HG02678 (cell line): ENCODE measurements at regions not wholly inside any gene's neighbourhood (a gene's known extent, or its start where the extent isn't known, plus 50 kb on each side); places are given as distances from the start of the nearest gene placed in this dataset.

ENCODE experiments used
- ATAC-seq: cut with Tn5 transposase; IDR thresholded peaks from one replicate; pipeline ENCODE4 v1.9.1; 2021; ENCODE audit warnings: mild to moderate bottlenecking, moderate library complexity; ENCODE audit not compliant: unreplicated experiment

GRCh38 chr4:110953191-110953590 is 330.3 kb upstream of the PITX2 start:
- no peak for ATAC-seq

DNA sequence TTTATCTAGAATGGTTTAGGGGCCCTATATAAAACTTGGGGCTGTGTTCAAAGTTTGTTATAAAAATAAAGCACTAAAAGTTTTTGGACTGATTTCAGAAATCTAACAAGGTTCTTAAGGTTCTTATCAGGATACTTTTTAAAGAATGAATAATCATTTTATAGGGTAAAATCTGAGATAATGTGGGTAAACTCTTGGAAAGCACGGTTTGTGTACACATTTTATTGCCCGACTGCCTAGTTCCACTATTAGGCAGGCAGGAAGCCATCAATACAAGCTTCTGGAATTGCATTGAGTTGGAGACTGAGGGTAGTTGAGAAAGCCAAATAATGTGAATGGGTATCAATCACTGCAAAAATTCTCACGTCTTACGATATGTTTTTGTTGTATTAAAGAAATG is 331.0 kb upstream of the PITX2 start:
- ATAC-seq, result no peak

- no peak for ATAC-seq
Observed at GRCh38 chr4:110955748-110956147, 332.9 kb upstream of the PITX2 start.

GRCh38 chr4:110959041-110959643 is 336.3 kb upstream of the PITX2 start:
- ATAC-seq, result no peak

DNA sequence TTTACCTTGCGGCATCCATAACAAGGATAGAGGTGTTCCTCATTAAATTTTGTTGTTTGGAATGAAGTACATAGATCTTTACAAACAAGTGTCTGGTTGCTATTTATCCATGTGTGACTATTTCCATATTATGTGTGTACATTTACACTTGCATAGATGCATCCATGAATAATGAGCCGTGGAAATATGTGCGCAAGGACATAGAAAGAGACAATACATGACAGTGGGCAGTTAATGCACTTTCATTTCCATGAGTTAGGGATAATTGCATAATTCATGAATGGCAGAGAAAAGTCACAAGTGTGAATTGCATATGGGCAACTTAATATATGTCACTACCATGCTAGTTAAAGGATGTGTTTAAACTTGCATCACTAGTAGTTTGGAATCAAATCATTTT is 338.2 kb upstream of the PITX2 start:
- no peak for ATAC-seq

DNA sequence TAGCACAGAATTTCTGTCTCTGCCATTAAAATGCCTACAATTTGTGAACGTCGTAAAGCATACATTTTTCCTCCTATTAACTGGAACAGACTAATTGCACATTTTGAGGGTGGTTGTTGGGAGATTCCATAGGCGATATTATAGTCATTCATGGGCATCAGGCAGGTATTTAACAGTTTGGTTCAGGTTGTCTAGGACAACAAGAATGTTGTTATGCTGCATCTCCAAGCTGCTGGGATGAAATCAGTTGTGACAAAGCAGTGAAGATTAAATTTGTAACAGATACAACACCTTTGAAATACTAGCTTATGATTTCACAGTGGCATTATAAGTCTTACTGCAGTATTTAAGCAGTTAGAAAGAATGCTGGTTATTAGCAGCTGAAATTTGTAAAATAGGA is 339.7 kb upstream of the PITX2 start:
- no peak for ATAC-seq

- no peak for ATAC-seq
Observed at GRCh38 chr4:110963662-110964280, 340.9 kb upstream of the PITX2 start.

GRCh38 chr4:110967936-110968335 is 345.1 kb upstream of the PITX2 start:
- ATAC-seq, result no peak

- ATAC-seq, result peak; percentile 64
Observed at GRCh38 chr4:110970642-110971041, 347.8 kb upstream of the PITX2 start.

DNA sequence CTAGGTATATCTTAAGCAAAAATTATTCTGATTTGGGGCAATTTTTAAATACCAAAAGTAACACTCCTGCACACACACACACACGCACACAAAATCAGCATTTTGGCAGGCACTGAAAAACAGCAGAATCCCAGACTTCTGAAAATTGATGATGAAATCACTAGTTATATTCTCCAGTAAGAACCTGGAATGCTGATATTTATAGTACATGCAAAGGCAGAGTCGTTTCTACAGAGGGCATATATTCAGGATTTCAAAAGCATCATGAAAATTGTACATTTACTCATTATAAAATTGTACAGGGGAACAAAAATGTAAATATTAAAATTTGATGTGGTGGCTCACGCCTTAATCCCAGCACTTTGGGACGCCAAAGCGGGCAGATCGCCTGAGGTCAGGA is 352.5 kb upstream of the PITX2 start:
- ATAC-seq, result no peak

DNA sequence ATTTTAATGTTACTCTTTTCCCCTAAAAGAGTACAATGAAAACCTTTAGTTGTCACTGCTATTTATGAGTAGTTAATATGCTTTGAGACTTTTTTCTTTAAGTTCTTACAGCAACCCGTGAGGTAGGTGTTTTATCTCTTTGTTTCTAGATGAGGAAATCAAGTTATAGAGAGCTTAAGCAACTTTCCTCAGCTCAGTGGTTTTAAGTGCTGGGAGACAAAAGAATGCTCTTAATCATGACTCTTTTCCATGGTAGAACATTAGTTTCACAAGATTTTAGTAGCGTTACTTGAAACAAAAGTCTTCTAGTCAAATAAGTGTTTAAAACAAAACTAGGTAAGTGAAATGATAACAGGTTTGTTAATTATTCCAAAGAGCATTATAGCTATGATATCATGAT is 354.7 kb upstream of the PITX2 start:
- no peak for ATAC-seq

- ATAC-seq, result no peak
Observed at GRCh38 chr4:110978761-110979160, 355.9 kb upstream of the PITX2 start.

GRCh38 chr4:110982486-110982885 is 359.6 kb upstream of the PITX2 start:
- ATAC-seq, result no peak

GRCh38 chr4:110988722-110989121 is 365.8 kb upstream of the PITX2 start:
- no peak for ATAC-seq

- no peak for ATAC-seq
Observed at GRCh38 chr4:110989125-110989524, 366.2 kb upstream of the PITX2 start.

DNA sequence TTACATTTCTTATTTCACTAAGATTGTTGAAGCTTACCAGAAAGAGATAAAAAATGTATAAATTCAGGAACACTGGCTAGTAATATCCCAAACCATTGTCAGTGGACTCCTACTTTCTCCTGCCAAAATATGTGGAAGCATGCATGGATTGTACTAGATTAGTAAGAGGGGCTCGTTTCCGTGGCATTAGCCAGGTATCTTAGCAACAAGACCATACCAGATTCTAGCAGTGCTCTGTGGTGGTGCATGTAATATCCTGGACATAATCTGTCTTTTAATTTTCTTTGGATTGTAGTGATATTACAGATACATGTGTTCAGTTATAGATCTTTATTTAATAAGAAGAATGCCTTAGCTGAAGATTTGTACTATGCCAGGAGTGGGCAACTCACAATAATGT is 371.9 kb upstream of the PITX2 start:
- no peak for ATAC-seq

DNA sequence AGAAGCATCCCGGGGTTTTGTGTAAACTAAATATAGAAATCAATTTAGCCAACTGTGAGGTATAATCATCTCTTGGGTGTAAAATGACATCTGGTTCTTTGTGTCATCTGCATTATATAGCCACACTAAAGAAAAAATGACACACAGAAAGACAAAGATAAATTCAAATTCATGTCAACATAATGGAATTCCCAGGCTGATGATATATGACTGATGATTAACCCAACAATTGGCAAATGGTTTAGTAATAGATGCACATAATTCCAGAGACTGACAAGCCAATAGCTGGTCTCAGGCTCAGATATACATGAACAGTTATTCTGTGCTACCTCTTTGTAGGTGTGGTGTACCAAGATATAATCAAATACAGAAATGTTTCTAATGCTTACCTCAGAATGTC is 375.4 kb upstream of the PITX2 start:
- ATAC-seq, result no peak

- no peak for ATAC-seq
Observed at GRCh38 chr4:111011458-111011857, 388.6 kb upstream of the PITX2 start.

- ATAC-seq, result no peak
Observed at GRCh38 chr4:111013846-111014245, 391.0 kb upstream of the PITX2 start.

DNA sequence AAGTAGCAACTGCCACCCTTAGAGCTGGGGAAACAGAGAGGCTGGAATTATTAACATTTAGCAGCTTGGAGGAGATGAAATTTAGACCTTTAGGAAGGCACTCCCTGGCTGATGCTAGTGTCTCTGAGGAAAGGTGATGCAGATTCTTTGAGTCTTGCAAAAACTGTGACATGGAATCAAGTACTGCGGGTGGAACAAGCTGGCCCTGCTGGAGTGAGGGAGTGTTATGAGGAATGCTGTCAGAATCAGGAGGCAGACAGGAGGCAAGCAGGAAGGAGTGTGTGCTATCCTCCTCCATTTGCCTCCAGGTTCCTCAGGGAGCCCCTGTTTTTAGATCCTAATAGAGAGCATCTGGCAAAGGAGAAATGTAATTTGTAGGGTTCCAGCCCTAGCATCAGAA is 391.7 kb upstream of the PITX2 start:
- ATAC-seq, result no peak

- ATAC-seq, result no peak
Observed at GRCh38 chr4:111016416-111016815, 393.5 kb upstream of the PITX2 start.

- no peak for ATAC-seq
Observed at GRCh38 chr4:111018216-111018615, 395.3 kb upstream of the PITX2 start.

GRCh38 chr4:111020476-111020875 is 397.6 kb upstream of the PITX2 start:
- no peak for ATAC-seq
